Neural progenitor cell (in vitro differentiated cells): ENCODE measurements at regions not wholly inside any gene's neighbourhood (a gene's known extent, or its start where the extent isn't known, plus 50 kb on each side); places are given as distances from the start of the nearest gene placed in this dataset.
A peak's percentile ranks its signal among the peaks of the same experiment; 100 is the strongest.

Experiments
- DNase-seq: peaks from one replicate; pipeline ENCODE4 v3.0.0-alpha.2; 2016; ENCODE audit warnings: low spot score
- H2AFZ ChIP-seq: fragments of 200-600 bp; sonication (generic); replicated peaks from 2 replicates; pipeline ENCODE4 v1.6.1; 2016; ENCODE audit warnings: antibody characterized with exemption
- H3F3A ChIP-seq: fragments of 200-600 bp; sonication (generic); 2 replicates; pipeline ENCODE4 v1.6.1; 2016; ENCODE audit warnings: antibody characterized with exemption, low read depth
- H3K27ac ChIP-seq: fragments of 200-600 bp; sonication (generic); 2 replicates; pipeline ENCODE4 v1.5.1; 2016; ENCODE audit warnings: mild to moderate bottlenecking
- H3K27me3 ChIP-seq: fragments of 200-600 bp; sonication (generic); 2 replicates; pipeline ENCODE4 v1.6.1; 2016; ENCODE audit warnings: mild to moderate bottlenecking, moderate library complexity
- H3K36me3 ChIP-seq: fragments of 200-600 bp; sonication (generic); 2 replicates; pipeline ENCODE4 v1.5.1; 2016
- H3K4me1 ChIP-seq: fragments of 200-600 bp; sonication (generic); 2 replicates; pipeline ENCODE4 v1.6.1; 2016; ENCODE audit warnings: mixed run types
- H3K4me2 ChIP-seq: fragments of 200-600 bp; sonication (generic); 2 replicates; pipeline ENCODE4 v1.6.1; 2016
- H3K4me3 ChIP-seq: fragments of 200-600 bp; sonication (generic); 2 replicates; pipeline ENCODE4 v1.5.1; 2016
- H3K79me2 ChIP-seq: fragments of 200-600 bp; sonication (generic); 2 replicates; pipeline ENCODE4 v1.6.1; 2016; ENCODE audit warnings: low read depth
- H3K9ac ChIP-seq: fragments of 200-600 bp; sonication (generic); 2 replicates; pipeline ENCODE4 v1.6.1; 2016
- H3K9me3 ChIP-seq: fragments of 200-600 bp; sonication (generic); 2 replicates; pipeline ENCODE4 v1.5.1; 2016; ENCODE audit warnings: low read depth
- H4K20me1 ChIP-seq: fragments of 200-600 bp; sonication (generic); 2 replicates; pipeline ENCODE4 v1.6.1; 2016; ENCODE audit warnings: low read depth
- H3K27ac Mint-ChIP-seq: 3 replicates; pipeline ENCODE4 v1.8.0; 2021; ENCODE audit warnings: mixed read lengths
- H3K27me3 Mint-ChIP-seq: 2 replicates; pipeline ENCODE4 v1.8.0; 2022; ENCODE audit warnings: low read depth, mild to moderate bottlenecking, inconsistent platforms, moderate library complexity, mixed read lengths; ENCODE audit not compliant: insufficient read depth
- H3K36me3 Mint-ChIP-seq: 3 replicates; pipeline ENCODE4 v1.8.0; 2021; ENCODE audit warnings: mixed read lengths
- H3K4me1 Mint-ChIP-seq: 3 replicates; pipeline ENCODE4 v1.8.0; 2021; ENCODE audit warnings: mixed read lengths
- H3K4me3 Mint-ChIP-seq: 3 replicates; pipeline ENCODE4 v1.8.0; 2021; ENCODE audit warnings: mild to moderate bottlenecking, moderate library complexity, mixed read lengths
- H3K9me3 Mint-ChIP-seq: 3 replicates; pipeline ENCODE4 v1.8.0; 2020; ENCODE audit warnings: mixed read lengths
- CTCF ChIP-seq: fragments of 200-600 bp; sonication (generic); IDR thresholded peaks from 2 replicates; pipeline ENCODE4 v1.5.1; 2017; ENCODE audit warnings: antibody characterized with exemption, mild to moderate bottlenecking
- EZH2 ChIP-seq: fragments of 200-600 bp; sonication (generic); IDR thresholded peaks from 2 replicates; pipeline ENCODE4 v1.6.1; 2017; ENCODE audit warnings: antibody characterized with exemption, mild to moderate bottlenecking, moderate library complexity
- EZH2phosphoT487 ChIP-seq: fragments of 200-600 bp; sonication (generic); IDR thresholded peaks from 2 replicates; pipeline ENCODE4 v1.6.1; 2017; ENCODE audit warnings: antibody characterized with exemption

DNA sequence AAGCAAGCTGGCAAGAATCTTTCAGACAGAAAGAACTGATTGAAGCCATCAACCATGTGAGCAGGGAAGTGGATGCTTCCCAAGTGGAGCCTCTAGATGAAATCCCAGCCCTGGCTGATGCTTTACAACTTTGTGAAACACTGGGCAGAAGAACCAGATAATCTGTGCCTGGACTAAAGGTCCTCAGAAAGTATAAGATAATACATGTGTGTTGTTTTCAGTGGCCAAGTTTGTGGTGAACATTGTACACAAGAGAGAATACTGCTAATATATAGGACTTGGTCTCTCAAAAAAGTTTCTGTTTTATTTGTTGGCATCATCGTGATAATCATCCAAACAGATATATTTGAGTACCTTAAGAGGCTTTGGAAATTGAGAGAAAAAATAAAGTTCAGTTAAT is 1367.8 kb upstream of the IGFBP7 start:
- H3K9me3 ChIP-seq: no peaks in the 10 kb centered on the region
- H3F3A ChIP-seq: no peaks in the 10 kb centered on the region
- H3K27ac Mint-ChIP-seq: no peak overlapping the region
- H3K27me3 ChIP-seq: no peaks in the 10 kb centered on the region
- no peak for TF ChIP-seq EZH2phosphoT487
- no peak for TF ChIP-seq CTCF
- TF ChIP-seq EZH2: no peak
- no peaks in the 10 kb centered on the region for H3K79me2 ChIP-seq
- no peak overlapping the region for H3K4me3 ChIP-seq
- H3K9me3 Mint-ChIP-seq: no peaks in the 10 kb centered on the region
- H3K4me1 ChIP-seq: no peaks in the 10 kb centered on the region
- no peak for DNase-seq
- no peak overlapping the region for H3K27ac ChIP-seq
- no peaks in the 10 kb centered on the region for H3K27me3 Mint-ChIP-seq
- H3K36me3 ChIP-seq: no peaks in the 10 kb centered on the region
- H2AFZ ChIP-seq: peak overlapping the region; percentile 6
- no peak overlapping the region for H3K4me2 ChIP-seq
- no peaks in the 10 kb centered on the region for H3K36me3 Mint-ChIP-seq
- H3K4me3 Mint-ChIP-seq: no peak overlapping the region
- H3K4me1 Mint-ChIP-seq: no peaks in the 10 kb centered on the region
- no peaks in the 10 kb centered on the region for H4K20me1 ChIP-seq
- H3K9ac ChIP-seq: no peak overlapping the region

DNA sequence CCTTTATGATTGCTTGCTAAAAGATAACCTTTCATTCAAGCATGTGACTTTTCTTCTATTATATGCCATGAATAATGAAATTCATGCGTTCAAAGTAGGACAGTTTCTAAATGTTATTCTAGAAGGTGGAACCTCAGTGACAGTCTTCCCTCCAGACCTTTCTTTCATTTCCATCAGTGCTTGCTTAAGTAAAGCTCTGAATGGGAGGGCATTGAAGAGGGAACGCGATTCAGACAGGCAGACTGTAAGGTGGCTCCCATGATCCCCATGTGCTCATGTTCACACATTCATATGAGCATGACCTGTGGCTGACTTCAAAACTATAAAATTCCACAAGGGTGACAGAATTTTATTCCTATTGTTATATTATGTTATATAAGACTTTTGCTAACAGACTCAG is 1367.3 kb upstream of the IGFBP7 start:
- Histone ChIP-seq H3K27me3 (no peaks in the 10 kb centered on the region), H3K4me1 (no peaks in the 10 kb centered on the region), H3F3A (no peaks in the 10 kb centered on the region), H3K27ac (no peak overlapping the region), H3K4me2 (no peak overlapping the region), H3K79me2 (no peaks in the 10 kb centered on the region), H2AFZ (peak overlapping the region; percentile 6), H4K20me1 (no peaks in the 10 kb centered on the region), H3K4me3 (no peak overlapping the region), H3K36me3 (no peaks in the 10 kb centered on the region), H3K9ac (no peak overlapping the region), H3K9me3 (no peaks in the 10 kb centered on the region)
- no peaks in the 10 kb centered on the region for H3K9me3 Mint-ChIP-seq
- H3K36me3 Mint-ChIP-seq: no peaks in the 10 kb centered on the region
- DNase-seq: no peak
- H3K27ac Mint-ChIP-seq: no peak overlapping the region
- H3K4me3 Mint-ChIP-seq: no peak overlapping the region
- TF ChIP-seq EZH2phosphoT487: no peak
- TF ChIP-seq CTCF: no peak
- TF ChIP-seq EZH2: no peak
- no peaks in the 10 kb centered on the region for H3K4me1 Mint-ChIP-seq
- H3K27me3 Mint-ChIP-seq: no peaks in the 10 kb centered on the region

GRCh38 chr4:58475097-58475496 is 1364.9 kb upstream of the IGFBP7 start:
- Histone ChIP-seq H3K36me3 (no peaks in the 10 kb centered on the region), H3K27ac (no peak overlapping the region), H3K27me3 (no peaks in the 10 kb centered on the region), H4K20me1 (no peaks in the 10 kb centered on the region), H3K9ac (no peak overlapping the region), H3K4me2 (no peak overlapping the region), H3F3A (no peaks in the 10 kb centered on the region), H2AFZ (no peak overlapping the region), H3K9me3 (no peaks in the 10 kb centered on the region), H3K4me3 (no peak overlapping the region), H3K79me2 (no peaks in the 10 kb centered on the region), H3K4me1 (no peaks in the 10 kb centered on the region)
- no peak overlapping the region for H3K27ac Mint-ChIP-seq
- H3K4me1 Mint-ChIP-seq: no peaks in the 10 kb centered on the region
- H3K27me3 Mint-ChIP-seq: no peaks in the 10 kb centered on the region
- no peaks in the 10 kb centered on the region for H3K36me3 Mint-ChIP-seq
- no peak for TF ChIP-seq EZH2phosphoT487
- DNase-seq: no peak
- no peak overlapping the region for H3K4me3 Mint-ChIP-seq
- H3K9me3 Mint-ChIP-seq: no peaks in the 10 kb centered on the region

- no peak overlapping the region for H2AFZ ChIP-seq
- H3K79me2 ChIP-seq: no peaks in the 10 kb centered on the region
- H3K9ac ChIP-seq: no peak overlapping the region
- H4K20me1 ChIP-seq: no peaks in the 10 kb centered on the region
- H3F3A ChIP-seq: no peaks in the 10 kb centered on the region
- H3K4me3 ChIP-seq: no peak overlapping the region
- no peak overlapping the region for H3K4me3 Mint-ChIP-seq
- H3K36me3 ChIP-seq: no peaks in the 10 kb centered on the region
- H3K27me3 Mint-ChIP-seq: peaks cover 3% of the 10 kb centered on the region
- H3K27ac Mint-ChIP-seq: no peak overlapping the region
- no peaks in the 10 kb centered on the region for H3K9me3 ChIP-seq
- TF ChIP-seq EZH2phosphoT487: no peak
- TF ChIP-seq EZH2: no peak
- TF ChIP-seq CTCF: no peak
- peaks cover 3% of the 10 kb centered on the region for H3K4me1 Mint-ChIP-seq
- no peaks in the 10 kb centered on the region for H3K27me3 ChIP-seq
- peaks cover 18% of the 10 kb centered on the region for H3K9me3 Mint-ChIP-seq
- H3K27ac ChIP-seq: no peak overlapping the region
- no peaks in the 10 kb centered on the region for H3K4me1 ChIP-seq
- no peak overlapping the region for H3K4me2 ChIP-seq
- H3K36me3 Mint-ChIP-seq: no peaks in the 10 kb centered on the region
- DNase-seq: no peak
Measured at GRCh38 chr4:58465031-58465430, 1354.8 kb upstream of the IGFBP7 start.
